CD14-positive monocyte (primary cell): ENCODE measurements at regions not wholly inside any gene's neighbourhood (a gene's known extent, or its start where the extent isn't known, plus 50 kb on each side); places are given as distances from the start of the nearest gene placed in this dataset.

ENCODE experiments used
- DNase-seq, 3 donors: peaks; one replicate each; pipeline ENCODE4 v3.0.0-alpha.2; 2011 to 2022
- H2AFZ ChIP-seq: 2 replicates; pipeline ENCODE4 v1.6.0; 2012; ENCODE audit warnings: mild to moderate bottlenecking, low read depth, low read length, inconsistent platforms; ENCODE audit not compliant: insufficient read depth, poor library complexity, severe bottlenecking
- H3K27ac ChIP-seq, 2 donors: 1 replicate in 1 of 2; 2 replicates in 1 of 2; pipeline ENCODE4 v1.5.1; 2012 to 2013; ENCODE audit warnings: low read length in 2 of 2, control low read depth in 1 of 2, inconsistent platforms in 1 of 2, low read depth in 1 of 2, mild to moderate bottlenecking in 1 of 2
- H3K27me3 ChIP-seq, 2 donors: one replicate each; pipeline versions ENCODE4 v1.6.0 to v1.6.1; 2011 to 2013; ENCODE audit warnings: low read length in 2 of 2; ENCODE audit not compliant: control insufficient read depth in 2 of 2, insufficient read depth in 2 of 2
- H3K36me3 ChIP-seq, 2 donors: replicated peaks in 1 of 2; 1 replicate in 1 of 2; 2 replicates in 1 of 2; pipeline versions ENCODE4 v1.5.1 to v1.6.1; 2012 to 2013; ENCODE audit warnings: low read length in 2 of 2, control low read depth in 1 of 2, inconsistent platforms in 1 of 2, mild to moderate bottlenecking in 1 of 2; ENCODE audit not compliant: insufficient read depth in 2 of 2, control insufficient read depth in 1 of 2
- H3K4me1 ChIP-seq, 2 donors: 1 replicate in 1 of 2; 2 replicates in 1 of 2; pipeline versions ENCODE4 v1.5.1 to v1.6.1; 2012 to 2013; ENCODE audit warnings: low read length in 2 of 2, control low read depth in 1 of 2, inconsistent platforms in 1 of 2, mild to moderate bottlenecking in 1 of 2, moderate library complexity in 1 of 2; ENCODE audit not compliant: insufficient read depth in 2 of 2, control insufficient read depth in 1 of 2
- H3K4me2 ChIP-seq: replicated peaks from 2 replicates; pipeline ENCODE3; 2012; ENCODE audit warnings: low read length, moderate library complexity, mild to moderate bottlenecking; ENCODE audit not compliant: poor library complexity, severe bottlenecking; ENCODE audit errors: extremely low read depth
- H3K4me3 ChIP-seq, 3 experiments: fragments of 200-600 bp in 1 of 3; sonication (generic) in 1 of 3; replicated peaks in 1 of 3; 1 replicate in 2 of 3; 2 replicates in 1 of 3; pipeline ENCODE4 v1.5.1; 2011 to 2013; ENCODE audit warnings: low read length in 3 of 3, mild to moderate bottlenecking in 3 of 3, control low read depth in 2 of 3, low read depth in 2 of 3, inconsistent platforms in 1 of 3, moderate library complexity in 1 of 3
- H3K79me2 ChIP-seq: 2 replicates; pipeline ENCODE4 v1.6.0; 2012; ENCODE audit warnings: mild to moderate bottlenecking, control low read depth, inconsistent platforms, low read length, moderate library complexity; ENCODE audit not compliant: insufficient read depth
- H3K9ac ChIP-seq: 2 replicates; pipeline ENCODE4 v1.6.0; 2017; ENCODE audit warnings: low read length, mild to moderate bottlenecking; ENCODE audit not compliant: insufficient read depth, poor library complexity, severe bottlenecking
- H3K9me3 ChIP-seq, 2 donors: replicated peaks in 1 of 2; 1 replicate in 1 of 2; 2 replicates in 1 of 2; pipeline versions ENCODE4 v1.5.1 to v1.6.1; 2012 to 2013; ENCODE audit warnings: low read length in 2 of 2, control low read depth in 1 of 2; ENCODE audit not compliant: control insufficient read depth in 1 of 2, insufficient read depth in 1 of 2
- H4K20me1 ChIP-seq: 2 replicates; pipeline ENCODE4 v1.6.0; 2012; ENCODE audit warnings: mild to moderate bottlenecking, low read length, control low read depth, moderate library complexity; ENCODE audit not compliant: insufficient read depth
- H3K27ac Mint-ChIP-seq, 7 donors: one replicate each; pipeline ENCODE4 v1.8.0; 2020; ENCODE audit warnings: mild to moderate bottlenecking in 7 of 7, mixed read lengths in 7 of 7, moderate library complexity in 6 of 7, inconsistent platforms in 2 of 7
- H3K27me3 Mint-ChIP-seq, 3 donors: one replicate each; pipeline ENCODE4 v1.8.0; 2021 to 2022; ENCODE audit warnings: low read depth in 3 of 3, mild to moderate bottlenecking in 3 of 3, mixed read lengths in 3 of 3, moderate library complexity in 3 of 3, inconsistent platforms in 1 of 3
- H3K36me3 Mint-ChIP-seq, 2 donors: one replicate each; pipeline ENCODE4 v1.8.0; 2020; ENCODE audit warnings: mixed read lengths in 2 of 2, inconsistent platforms in 1 of 2, mild to moderate bottlenecking in 1 of 2
- H3K4me1 Mint-ChIP-seq: one replicate; pipeline ENCODE4 v1.8.0; 2020; ENCODE audit warnings: mild to moderate bottlenecking, mixed read lengths
- H3K4me3 Mint-ChIP-seq, 2 donors: one replicate each; pipeline ENCODE4 v1.8.0; 2020; ENCODE audit warnings: mild to moderate bottlenecking in 2 of 2, mixed read lengths in 2 of 2, moderate library complexity in 1 of 2
- H3K9me3 Mint-ChIP-seq, 7 donors: one replicate each; pipeline ENCODE4 v1.8.0; 2020 to 2022; ENCODE audit warnings: mixed read lengths in 7 of 7, mild to moderate bottlenecking in 6 of 7, moderate library complexity in 6 of 7, inconsistent platforms in 2 of 7
- WGBS: methylation state at CpG from one replicate; pipeline ENCODE4 v1.1.5; 2013; ENCODE audit warnings: missing lambda C conversion rate; ENCODE audit not compliant: insufficient coverage; 5-methylcytosine and 5-hydroxymethylcytosine counted together
- intact Hi-C, 2 donors: fragments of 100-400 bp; cut with micrococcal nuclease; formaldehyde crosslinking; loops; one replicate each; pipeline versions ENCODE4 v1.15.0 to v1.15.1; 2023
- TF ChIP-seq, protein P1 (sequence below): fragments of 200-600 bp; IDR thresholded peaks from one replicate; pipeline ENCODE4 v1.8.0; 2022; ENCODE audit warnings: antibody characterized with exemption, mild to moderate bottlenecking

DNA sequence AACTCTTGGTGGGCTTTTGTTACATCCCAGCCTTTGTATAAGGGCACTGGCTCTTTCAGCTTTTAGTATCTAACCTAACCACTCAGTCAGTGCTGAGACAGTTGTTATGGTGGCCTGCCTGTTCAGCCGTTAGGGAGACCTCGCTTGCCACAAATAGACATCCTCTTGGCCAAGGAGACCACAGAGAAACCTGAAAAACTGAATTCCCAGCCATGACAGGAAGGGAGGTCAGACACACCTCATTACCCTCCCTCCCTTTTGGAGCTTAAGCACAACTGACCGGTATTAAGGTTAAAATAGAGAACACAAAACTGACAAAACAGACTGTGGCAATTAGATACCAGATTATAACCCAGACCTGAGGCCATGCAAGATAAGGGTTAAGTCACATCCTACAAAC lies 1639.3 kb downstream of the RPA4 start:
- no peak overlapping the region for H3K4me3 ChIP-seq
- no peak overlapping the region for H2AFZ ChIP-seq
- no peaks in the 10 kb centered on the region for H3K27me3 ChIP-seq
- H3K36me3 ChIP-seq = no peaks in the 10 kb centered on the region
- TF ChIP-seq, protein P1, sequence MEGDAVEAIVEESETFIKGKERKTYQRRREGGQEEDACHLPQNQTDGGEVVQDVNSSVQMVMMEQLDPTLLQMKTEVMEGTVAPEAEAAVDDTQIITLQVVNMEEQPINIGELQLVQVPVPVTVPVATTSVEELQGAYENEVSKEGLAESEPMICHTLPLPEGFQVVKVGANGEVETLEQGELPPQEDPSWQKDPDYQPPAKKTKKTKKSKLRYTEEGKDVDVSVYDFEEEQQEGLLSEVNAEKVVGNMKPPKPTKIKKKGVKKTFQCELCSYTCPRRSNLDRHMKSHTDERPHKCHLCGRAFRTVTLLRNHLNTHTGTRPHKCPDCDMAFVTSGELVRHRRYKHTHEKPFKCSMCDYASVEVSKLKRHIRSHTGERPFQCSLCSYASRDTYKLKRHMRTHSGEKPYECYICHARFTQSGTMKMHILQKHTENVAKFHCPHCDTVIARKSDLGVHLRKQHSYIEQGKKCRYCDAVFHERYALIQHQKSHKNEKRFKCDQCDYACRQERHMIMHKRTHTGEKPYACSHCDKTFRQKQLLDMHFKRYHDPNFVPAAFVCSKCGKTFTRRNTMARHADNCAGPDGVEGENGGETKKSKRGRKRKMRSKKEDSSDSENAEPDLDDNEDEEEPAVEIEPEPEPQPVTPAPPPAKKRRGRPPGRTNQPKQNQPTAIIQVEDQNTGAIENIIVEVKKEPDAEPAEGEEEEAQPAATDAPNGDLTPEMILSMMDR = no peak
- H3K4me2 ChIP-seq = no peak overlapping the region
- Mint-ChIP-seq H3K36me3 (no peaks in the 10 kb centered on the region), H3K27ac (no peak overlapping the region), H3K27me3 (peaks cover 0 to 5% (median 0%) of the 10 kb centered on the region in 3 donors), H3K4me3 (no peak overlapping the region), H3K4me1 (no peaks in the 10 kb centered on the region), H3K9me3 (peaks cover under 1 to 8% (median 3%) of the 10 kb centered on the region in 7 donors)
- H3K9me3 ChIP-seq = no peaks in the 10 kb centered on the region
- intact Hi-C loops = no loop called here
- H4K20me1 ChIP-seq = no peaks in the 10 kb centered on the region
- no peak overlapping the region for H3K9ac ChIP-seq
- H3K4me1 ChIP-seq = no peaks in the 10 kb centered on the region
- no peak overlapping the region for H3K27ac ChIP-seq
- DNase-seq = no peak
- no peaks in the 10 kb centered on the region for H3K79me2 ChIP-seq
- WGBS = no CpG with 5 or more reads among the region's 3 CpGs

- Histone ChIP-seq H3K27me3 (no peaks in the 10 kb centered on the region), H3K36me3 (no peaks in the 10 kb centered on the region), H2AFZ (no peak overlapping the region), H3K4me2 (no peak overlapping the region), H3K27ac (no peak overlapping the region), H4K20me1 (no peaks in the 10 kb centered on the region), H3K4me3 (no peak overlapping the region), H3K4me1 (no peaks in the 10 kb centered on the region), H3K9me3 (no peaks in the 10 kb centered on the region), H3K9ac (no peak overlapping the region), H3K79me2 (no peaks in the 10 kb centered on the region)
- Mint-ChIP-seq H3K36me3 (no peaks in the 10 kb centered on the region), H3K9me3 (peaks cover 2 to 9% (median 6%) of the 10 kb centered on the region in 7 donors), H3K4me1 (no peaks in the 10 kb centered on the region), H3K27ac (no peak overlapping the region), H3K27me3 (peaks cover 0 to 5% (median 0%) of the 10 kb centered on the region in 3 donors), H3K4me3 (no peak overlapping the region)
- TF ChIP-seq, protein P1 = no peak
- DNase-seq = no peak
- WGBS = 90% methylated on average over 2 of the region's 3 CpGs
- intact Hi-C loops = no loop called here
Observed at GRCh38 chrX:98523521-98523920, 1639.8 kb downstream of the RPA4 start.
